A673 (cell line): ENCODE measurements at regions not wholly inside any gene's neighbourhood (a gene's known extent, or its start where the extent isn't known, plus 50 kb on each side); places are given as distances from the start of the nearest gene placed in this dataset.

Experiments used
- BruUV-seq: library from RNA; stranded (reverse); fragments of 400-500 nt; replicated peaks from 2 replicates; lab custom pipeline; 2021; lab: Mats Ljungman, UMichigan
- CTCF ChIA-PET: fragments of 300-600 bp; sonication (Branson Sonifier 250); formaldehyde crosslinking; loops from one replicate; lab custom pipeline; 2022; ENCODE audit warnings: antibody characterized with exemption; lab: Charles Lee
- POLR2A ChIA-PET: fragments of 300-600 bp; sonication (Branson Sonifier 250); formaldehyde crosslinking; loops from one replicate; lab custom pipeline; 2022; ENCODE audit warnings: antibody characterized with exemption; ENCODE audit not compliant: low non-redundant PET; lab: Charles Lee
- DNase-seq: peaks from one replicate; pipeline ENCODE4 v3.0.0-alpha.2; 2015; ENCODE audit warnings: low spot score
- H3K27ac ChIP-seq: fragments of 200-600 bp; sonication (generic); 2 replicates; pipeline ENCODE4 v1.5.1; 2016; ENCODE audit warnings: mixed run types, low read depth, mild to moderate bottlenecking, mixed read lengths, antibody characterized with exemption, low read length; ENCODE audit not compliant: poor library complexity, severe bottlenecking
- H3K27me3 ChIP-seq: fragments of 200-600 bp; sonication (generic); replicated peaks from 2 replicates; pipeline ENCODE4 v1.6.1; 2017; ENCODE audit warnings: mixed run types, low read depth, mild to moderate bottlenecking, mixed read lengths, antibody characterized with exemption, low read length; ENCODE audit not compliant: insufficient read depth, poor library complexity
- H3K36me3 ChIP-seq: fragments of 200-600 bp; sonication (generic); 2 replicates; pipeline ENCODE4 v1.6.1; 2016; ENCODE audit warnings: mixed run types, mild to moderate bottlenecking, mixed read lengths, antibody characterized with exemption, low read length; ENCODE audit not compliant: insufficient read depth, poor library complexity, severe bottlenecking
- H3K4me1 ChIP-seq: fragments of 200-600 bp; sonication (generic); 2 replicates; pipeline ENCODE4 v1.6.1; 2017; ENCODE audit warnings: mixed run types, mild to moderate bottlenecking, mixed read lengths, antibody characterized with exemption, low read length; ENCODE audit not compliant: insufficient read depth, poor library complexity, severe bottlenecking
- H3K4me3 ChIP-seq: fragments of 200-600 bp; sonication (generic); 2 replicates; pipeline ENCODE4 v1.5.1; 2016; ENCODE audit warnings: low read depth, mixed run types, mild to moderate bottlenecking, mixed read lengths, low read length; ENCODE audit not compliant: poor library complexity, severe bottlenecking
- H3K9me3 ChIP-seq: fragments of 200-600 bp; sonication (generic); 2 replicates; pipeline ENCODE4 v1.6.1; 2016; ENCODE audit warnings: mixed run types, low read depth, mild to moderate bottlenecking, mixed read lengths, antibody characterized with exemption, low read length; ENCODE audit not compliant: poor library complexity, severe bottlenecking
- EZH2 ChIP-seq: fragments of 200-600 bp; sonication (generic); IDR thresholded peaks from 2 replicates; pipeline ENCODE4 v1.6.1; 2017; ENCODE audit warnings: borderline replicate concordance, low read depth, mild to moderate bottlenecking, mixed read lengths, antibody characterized with exemption, low read length; ENCODE audit not compliant: poor library complexity, severe bottlenecking
- intact Hi-C: fragments of 100-400 bp; cut with micrococcal nuclease; formaldehyde crosslinking; loops from one replicate; pipeline ENCODE4 v1.10.0; 2022; ENCODE audit not compliant: unreplicated experiment
- TF ChIP-seq, protein P1 (sequence below): fragments of 300-800, 200-600 bp; sonication (generic); conservative IDR thresholded peaks from 2 replicates; pipeline ENCODE4 v1.5.1; 2017; ENCODE audit warnings: low read depth, mild to moderate bottlenecking, antibody characterized with exemption, low read length, moderate library complexity, mixed read lengths

DNA sequence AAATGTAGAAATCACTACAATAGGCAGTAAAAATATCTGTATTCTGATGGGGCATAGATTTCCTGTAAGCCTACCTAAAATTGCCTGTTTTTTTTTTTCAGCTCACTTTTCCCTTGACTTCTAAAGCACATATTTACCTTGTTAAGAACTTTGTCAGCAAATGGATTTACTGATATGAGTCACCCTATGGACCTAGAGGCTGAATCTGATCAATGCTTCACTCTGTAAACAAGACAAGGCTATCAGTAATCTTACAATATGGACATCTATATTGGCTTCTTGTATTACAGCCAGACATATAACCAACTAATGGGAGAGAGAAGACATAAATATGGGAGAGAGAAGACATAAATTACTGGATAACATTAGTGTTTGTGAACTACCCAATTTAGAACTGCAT lies 792.7 kb upstream of the CHD1 start:
- Histone ChIP-seq H3K27ac (no peak overlapping the region), H3K4me1 (no peaks in the 10 kb centered on the region), H3K9me3 (no peaks in the 10 kb centered on the region), H3K36me3 (no peaks in the 10 kb centered on the region), H3K4me3 (no peak overlapping the region), H3K27me3 (no peaks in the 10 kb centered on the region)
- BruUV-seq = no TSS peak
- CTCF ChIA-PET = no interaction called here
- TF ChIP-seq, protein P1, sequence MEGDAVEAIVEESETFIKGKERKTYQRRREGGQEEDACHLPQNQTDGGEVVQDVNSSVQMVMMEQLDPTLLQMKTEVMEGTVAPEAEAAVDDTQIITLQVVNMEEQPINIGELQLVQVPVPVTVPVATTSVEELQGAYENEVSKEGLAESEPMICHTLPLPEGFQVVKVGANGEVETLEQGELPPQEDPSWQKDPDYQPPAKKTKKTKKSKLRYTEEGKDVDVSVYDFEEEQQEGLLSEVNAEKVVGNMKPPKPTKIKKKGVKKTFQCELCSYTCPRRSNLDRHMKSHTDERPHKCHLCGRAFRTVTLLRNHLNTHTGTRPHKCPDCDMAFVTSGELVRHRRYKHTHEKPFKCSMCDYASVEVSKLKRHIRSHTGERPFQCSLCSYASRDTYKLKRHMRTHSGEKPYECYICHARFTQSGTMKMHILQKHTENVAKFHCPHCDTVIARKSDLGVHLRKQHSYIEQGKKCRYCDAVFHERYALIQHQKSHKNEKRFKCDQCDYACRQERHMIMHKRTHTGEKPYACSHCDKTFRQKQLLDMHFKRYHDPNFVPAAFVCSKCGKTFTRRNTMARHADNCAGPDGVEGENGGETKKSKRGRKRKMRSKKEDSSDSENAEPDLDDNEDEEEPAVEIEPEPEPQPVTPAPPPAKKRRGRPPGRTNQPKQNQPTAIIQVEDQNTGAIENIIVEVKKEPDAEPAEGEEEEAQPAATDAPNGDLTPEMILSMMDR = no peak
- no peak for TF ChIP-seq EZH2
- POLR2A ChIA-PET = no interaction called here
- no peak for DNase-seq
- intact Hi-C loops = no loop called here

- Histone ChIP-seq H3K36me3 (no peaks in the 10 kb centered on the region), H3K27me3 (no peaks in the 10 kb centered on the region), H3K27ac (no peak overlapping the region), H3K9me3 (no peaks in the 10 kb centered on the region), H3K4me1 (no peaks in the 10 kb centered on the region), H3K4me3 (no peak overlapping the region)
- no peak for TF ChIP-seq EZH2
- TF ChIP-seq, protein P1 = no peak
- no peak for DNase-seq
- no TSS peak for BruUV-seq
- intact Hi-C loops = no loop called here
- CTCF ChIA-PET = no interaction called here
- POLR2A ChIA-PET = no interaction called here
Measured at GRCh38 chr5:99715921-99716320, 787.1 kb upstream of the CHD1 start.

DNA sequence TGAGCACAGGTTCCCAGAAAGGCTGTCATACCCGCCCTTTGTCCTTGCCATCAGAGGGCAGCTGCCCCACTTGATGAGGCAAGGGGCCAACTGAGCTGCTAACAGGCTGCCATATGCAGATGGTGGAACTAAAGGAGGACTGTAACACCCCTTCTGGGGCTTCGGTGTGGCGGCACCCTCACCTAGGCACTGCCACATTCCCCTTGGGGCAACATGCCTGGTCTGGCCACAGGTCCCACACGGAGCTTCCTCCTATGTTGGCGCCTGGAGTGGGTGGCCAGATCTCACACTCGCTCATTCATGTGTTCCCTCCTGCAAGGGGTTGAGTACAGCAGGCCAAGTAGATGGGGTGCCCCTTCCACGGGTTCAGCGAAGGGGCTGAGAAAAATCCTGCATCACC lies 777.4 kb upstream of the CHD1 start:
- no TSS peak for BruUV-seq
- no peaks in the 10 kb centered on the region for H3K4me1 ChIP-seq
- ChIA-PET CTCF (no interaction called here), POLR2A (no interaction called here)
- DNase-seq = no peak
- H3K27ac ChIP-seq = no peak overlapping the region
- H3K9me3 ChIP-seq = no peaks in the 10 kb centered on the region
- no peak for TF ChIP-seq EZH2
- TF ChIP-seq, protein P1 = no peak
- no peaks in the 10 kb centered on the region for H3K36me3 ChIP-seq
- intact Hi-C loops = no loop called here
- no peak overlapping the region for H3K4me3 ChIP-seq
- no peaks in the 10 kb centered on the region for H3K27me3 ChIP-seq
